Activated CD8-positive, alpha-beta memory T cell treated with anti-CD3 and anti-CD28 coated beads, Interleukin-2, amount 50 U/mL, for 24 hours (primary cell): ENCODE measurements at regions not wholly inside any gene's neighbourhood (a gene's known extent, or its start where the extent isn't known, plus 50 kb on each side); places are given as distances from the start of the nearest gene placed in this dataset.

Experiments used
- DNase-seq: peaks from one replicate; pipeline ENCODE4 v3.0.0-alpha.2; 2020; ENCODE audit errors: extremely low read depth

DNA sequence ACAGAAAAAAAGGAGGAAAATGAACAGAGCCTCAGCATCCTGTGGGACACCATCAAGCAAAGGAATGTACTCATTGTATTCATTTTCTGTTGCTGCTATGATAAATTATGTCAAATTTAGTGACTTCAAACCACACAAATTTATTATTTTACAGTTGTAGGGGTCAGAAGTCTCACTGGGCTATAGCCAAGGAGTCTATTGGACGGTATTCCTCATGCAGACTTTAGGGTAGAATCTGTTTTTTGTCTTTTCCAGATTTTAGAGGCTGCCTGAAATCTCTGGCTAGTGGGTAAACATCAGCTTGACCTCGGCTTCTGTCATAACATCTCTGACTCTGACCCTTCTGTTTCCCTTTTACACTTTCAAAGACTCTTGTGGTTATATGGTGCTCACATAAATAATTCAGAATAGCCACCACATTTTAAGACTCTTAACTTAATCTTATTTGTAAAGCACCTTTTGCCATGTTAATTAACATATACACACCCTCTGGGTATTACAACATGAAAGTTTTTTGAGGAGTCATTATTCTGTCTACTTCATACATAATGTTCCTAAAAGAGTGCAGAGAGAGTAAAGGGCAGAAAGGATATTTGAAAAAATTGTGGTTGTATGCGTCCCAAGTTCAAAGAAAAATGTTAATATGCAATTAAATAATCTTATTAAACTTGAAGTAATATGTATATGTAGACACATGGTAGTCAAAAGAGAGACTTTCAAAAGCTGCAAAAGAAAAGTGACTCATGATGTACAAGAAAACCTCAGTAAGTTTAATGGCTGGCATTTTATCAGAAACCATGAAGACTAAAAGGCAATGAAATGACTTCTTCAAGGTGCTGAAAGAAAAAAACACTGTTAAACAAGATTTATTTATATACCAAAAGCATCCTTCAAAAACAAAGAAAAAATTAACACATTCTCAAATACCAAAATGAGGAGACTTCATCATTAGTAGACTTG, 70.8 kb upstream of the MEOX2 start:
- no peak for DNase-seq

DNA sequence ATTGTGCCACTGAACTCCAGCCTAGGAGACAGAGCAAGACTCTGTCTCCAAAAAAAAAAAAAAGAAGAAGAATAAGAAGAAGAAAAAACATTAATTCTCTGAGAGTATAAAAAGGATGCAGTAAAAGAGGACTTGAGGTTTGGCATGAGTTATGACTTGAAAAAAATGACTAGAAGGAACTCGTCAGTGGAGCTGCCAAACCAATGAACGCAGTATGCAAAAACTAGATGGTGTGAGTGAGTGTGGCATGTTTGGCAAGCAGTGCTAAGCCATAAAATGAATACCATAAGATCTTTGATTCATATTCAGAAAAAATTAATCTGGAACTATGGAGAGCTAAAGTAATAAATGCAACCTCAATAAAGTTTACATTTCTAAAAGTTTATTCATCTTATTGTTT, 68.6 kb upstream of the MEOX2 start:
- no peak for DNase-seq

DNA sequence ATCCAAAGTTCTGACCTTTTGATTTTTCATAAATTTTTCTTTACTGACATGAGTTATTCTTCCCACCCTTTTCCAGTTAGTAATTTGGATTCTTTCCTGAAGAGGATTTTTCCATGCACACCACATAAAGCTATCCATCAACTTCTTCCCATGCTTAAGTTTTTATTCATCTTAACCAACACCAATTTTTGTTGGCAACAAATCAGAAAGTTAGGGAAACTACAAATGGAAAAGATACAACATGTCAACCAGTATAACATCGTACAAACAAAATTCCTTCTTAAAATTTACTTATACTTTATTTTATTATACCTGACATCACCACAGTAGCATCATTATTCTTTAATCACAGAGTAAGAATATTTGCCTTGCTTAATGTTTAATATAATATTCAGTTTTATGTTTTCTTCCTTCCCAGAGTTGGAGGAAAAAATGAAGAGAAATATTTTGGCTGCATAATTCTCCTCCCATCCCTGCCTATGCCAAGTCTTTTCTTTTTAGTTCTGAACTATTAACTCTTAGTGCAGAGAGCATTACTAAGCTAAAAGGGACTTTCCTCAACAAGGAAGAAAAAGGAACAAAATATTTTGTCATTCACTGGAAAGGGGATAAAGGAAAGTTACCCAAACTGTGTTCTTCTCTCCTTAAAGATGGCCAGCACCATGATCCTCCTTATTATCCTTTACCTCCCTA, 67.5 kb upstream of the MEOX2 start:
- no peak for DNase-seq

- DNase-seq: no peak
These were observed 65.9 kb upstream of the MEOX2 start for GRCh38 chr7:15752377-15752776.

DNA sequence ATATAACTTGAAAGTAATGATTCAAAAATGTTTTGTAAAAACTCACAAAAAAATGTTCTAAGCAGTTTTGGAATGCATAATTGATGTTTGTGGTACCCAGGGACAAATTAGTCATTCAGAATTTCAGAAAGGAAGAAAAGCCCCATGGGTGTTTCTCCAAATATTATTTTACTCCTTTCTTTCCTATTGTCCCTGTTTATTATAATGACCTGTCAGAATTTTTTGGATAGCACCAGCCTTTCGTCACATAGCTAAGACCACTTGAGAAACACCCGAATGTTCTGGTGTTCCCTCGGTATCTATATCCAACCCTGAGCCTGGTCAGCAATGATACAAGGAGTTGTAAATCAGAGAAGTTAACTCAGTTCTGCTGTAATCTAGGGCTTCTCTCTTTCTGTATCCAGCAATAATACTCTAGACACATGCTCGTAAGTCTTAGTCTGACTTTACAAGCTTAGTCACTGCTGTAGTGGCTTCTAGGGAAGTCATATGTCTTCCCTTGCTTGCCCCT, 64.8 kb upstream of the MEOX2 start:
- DNase-seq: no peak

DNA sequence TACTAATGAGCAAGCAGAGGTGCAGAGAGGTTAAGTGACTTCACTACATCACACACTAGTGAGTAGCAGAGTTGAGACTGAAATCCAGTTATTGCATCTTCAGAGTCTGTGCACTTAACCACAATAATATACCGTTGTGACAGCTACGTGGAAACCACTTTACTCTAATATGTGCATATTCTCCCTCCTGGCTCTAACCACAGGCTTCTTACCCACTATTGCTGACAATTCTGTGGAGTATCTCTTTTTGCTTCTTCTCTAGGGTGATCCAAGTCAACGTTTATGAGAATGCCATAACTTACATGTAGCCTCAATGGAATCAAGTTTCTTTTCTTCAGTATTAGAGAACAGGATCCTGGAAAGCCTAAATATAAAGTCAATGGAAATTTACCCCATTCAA, 64.2 kb upstream of the MEOX2 start:
- no peak for DNase-seq

- no peak for DNase-seq
These were observed 63.1 kb upstream of the MEOX2 start for GRCh38 chr7:15749631-15750030.

GRCh38 chr7:15747712-15748111, 61.2 kb upstream of the MEOX2 start:
- no peak for DNase-seq

GRCh38 chr7:15747301-15747700, 60.8 kb upstream of the MEOX2 start:
- DNase-seq: no peak

- DNase-seq: no peak
These were observed 57.5 kb upstream of the MEOX2 start for GRCh38 chr7:15743926-15744480.

GRCh38 chr7:15737601-15738000, 51.1 kb upstream of the MEOX2 start:
- DNase-seq: no peak
